OCI-LY7 (cell line): ENCODE measurements at regions not wholly inside any gene's neighbourhood (a gene's known extent, or its start where the extent isn't known, plus 50 kb on each side); places are given as distances from the start of the nearest gene placed in this dataset.
"Not testable (repeated sequence)": the region's sequence is repeated elsewhere in the genome, so short reads cannot be mapped to it uniquely, and the experiment has no call there.

Source experiments
- EZH2phosphoT487 ChIP-seq: fragments of 200-600 bp; sonication (generic); IDR thresholded peaks from 2 replicates; pipeline ENCODE4 v1.6.1; 2018; ENCODE audit warnings: low read depth, borderline replicate concordance, mild to moderate bottlenecking, mixed run types, antibody characterized with exemption, low read length, moderate library complexity, mixed read lengths
- TF ChIP-seq, protein P1 (sequence below): fragments of 200-600 bp; sonication (generic); conservative IDR thresholded peaks from 2 replicates; pipeline ENCODE4 v1.5.1; 2014; ENCODE audit warnings: mild to moderate bottlenecking, antibody characterized with exemption, low read length, moderate library complexity, mixed read lengths

DNA sequence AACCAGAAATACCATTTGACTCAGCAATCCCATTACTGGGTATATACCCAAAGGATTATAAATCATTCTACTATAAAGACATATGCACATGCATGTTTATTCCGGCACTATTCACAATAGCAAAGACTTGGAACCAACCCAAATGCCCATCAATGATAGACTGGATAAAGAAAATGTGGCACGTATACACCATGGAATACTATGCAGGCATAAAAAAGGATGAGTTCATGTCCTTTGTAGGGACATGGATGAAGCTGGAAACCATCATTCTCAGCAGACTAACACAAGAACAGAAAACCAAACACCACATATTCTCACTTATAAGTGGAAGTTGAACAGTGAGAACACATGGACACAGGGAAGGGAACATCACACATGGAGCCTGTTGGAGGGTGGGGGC is 158.2 kb downstream of the GXYLT1 start:
- TF ChIP-seq, protein P1, sequence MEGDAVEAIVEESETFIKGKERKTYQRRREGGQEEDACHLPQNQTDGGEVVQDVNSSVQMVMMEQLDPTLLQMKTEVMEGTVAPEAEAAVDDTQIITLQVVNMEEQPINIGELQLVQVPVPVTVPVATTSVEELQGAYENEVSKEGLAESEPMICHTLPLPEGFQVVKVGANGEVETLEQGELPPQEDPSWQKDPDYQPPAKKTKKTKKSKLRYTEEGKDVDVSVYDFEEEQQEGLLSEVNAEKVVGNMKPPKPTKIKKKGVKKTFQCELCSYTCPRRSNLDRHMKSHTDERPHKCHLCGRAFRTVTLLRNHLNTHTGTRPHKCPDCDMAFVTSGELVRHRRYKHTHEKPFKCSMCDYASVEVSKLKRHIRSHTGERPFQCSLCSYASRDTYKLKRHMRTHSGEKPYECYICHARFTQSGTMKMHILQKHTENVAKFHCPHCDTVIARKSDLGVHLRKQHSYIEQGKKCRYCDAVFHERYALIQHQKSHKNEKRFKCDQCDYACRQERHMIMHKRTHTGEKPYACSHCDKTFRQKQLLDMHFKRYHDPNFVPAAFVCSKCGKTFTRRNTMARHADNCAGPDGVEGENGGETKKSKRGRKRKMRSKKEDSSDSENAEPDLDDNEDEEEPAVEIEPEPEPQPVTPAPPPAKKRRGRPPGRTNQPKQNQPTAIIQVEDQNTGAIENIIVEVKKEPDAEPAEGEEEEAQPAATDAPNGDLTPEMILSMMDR, result not testable (repeated sequence)
- not testable (repeated sequence) for TF ChIP-seq EZH2phosphoT487
